DOHH2 (cell line): ENCODE measurements at regions not wholly inside any gene's neighbourhood (a gene's known extent, or its start where the extent isn't known, plus 50 kb on each side); places are given as distances from the start of the nearest gene placed in this dataset.

ENCODE experiments used
- EZH2phosphoT487 ChIP-seq: fragments of 200-600 bp; sonication (generic); IDR thresholded peaks from 2 replicates; pipeline ENCODE4 v1.6.1; 2017; ENCODE audit warnings: borderline replicate concordance, mild to moderate bottlenecking, antibody characterized with exemption, low read length, moderate library complexity, mixed read lengths
- TF ChIP-seq, protein P1 (sequence below): fragments of 200-600 bp; sonication (generic); IDR thresholded peaks from one replicate; pipeline ENCODE4 v1.5.1; 2014; ENCODE audit warnings: antibody characterized with exemption, mild to moderate bottlenecking, low read depth, low read length; ENCODE audit not compliant: poor library complexity, severe bottlenecking

DNA sequence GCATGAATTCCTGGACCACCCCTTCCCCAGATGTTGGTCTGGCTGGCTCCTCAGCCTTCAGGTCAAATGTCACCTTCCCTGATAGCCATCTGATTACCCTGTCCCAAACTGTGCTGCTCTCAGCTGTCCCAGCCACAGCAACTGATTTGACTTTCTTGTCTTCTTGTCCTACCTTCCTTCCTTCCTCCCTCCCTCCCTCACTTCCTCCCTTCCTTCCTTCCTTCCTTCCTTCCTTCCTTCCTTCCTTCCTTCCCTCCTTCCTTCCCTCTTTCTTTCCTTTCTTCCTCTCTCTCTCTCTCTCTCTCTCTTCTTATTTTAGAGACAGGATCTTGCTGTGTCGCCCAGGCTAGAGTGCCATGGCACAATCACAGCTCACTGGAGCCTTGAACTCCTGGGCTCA is 242.5 kb downstream of the RPS24 start:
- TF ChIP-seq, protein P1, sequence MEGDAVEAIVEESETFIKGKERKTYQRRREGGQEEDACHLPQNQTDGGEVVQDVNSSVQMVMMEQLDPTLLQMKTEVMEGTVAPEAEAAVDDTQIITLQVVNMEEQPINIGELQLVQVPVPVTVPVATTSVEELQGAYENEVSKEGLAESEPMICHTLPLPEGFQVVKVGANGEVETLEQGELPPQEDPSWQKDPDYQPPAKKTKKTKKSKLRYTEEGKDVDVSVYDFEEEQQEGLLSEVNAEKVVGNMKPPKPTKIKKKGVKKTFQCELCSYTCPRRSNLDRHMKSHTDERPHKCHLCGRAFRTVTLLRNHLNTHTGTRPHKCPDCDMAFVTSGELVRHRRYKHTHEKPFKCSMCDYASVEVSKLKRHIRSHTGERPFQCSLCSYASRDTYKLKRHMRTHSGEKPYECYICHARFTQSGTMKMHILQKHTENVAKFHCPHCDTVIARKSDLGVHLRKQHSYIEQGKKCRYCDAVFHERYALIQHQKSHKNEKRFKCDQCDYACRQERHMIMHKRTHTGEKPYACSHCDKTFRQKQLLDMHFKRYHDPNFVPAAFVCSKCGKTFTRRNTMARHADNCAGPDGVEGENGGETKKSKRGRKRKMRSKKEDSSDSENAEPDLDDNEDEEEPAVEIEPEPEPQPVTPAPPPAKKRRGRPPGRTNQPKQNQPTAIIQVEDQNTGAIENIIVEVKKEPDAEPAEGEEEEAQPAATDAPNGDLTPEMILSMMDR: no peak
- TF ChIP-seq EZH2phosphoT487: no peak
